NCI-H526 (cell line): ENCODE measurements at regions not wholly inside any gene's neighbourhood (a gene's known extent, or its start where the extent isn't known, plus 50 kb on each side); places are given as distances from the start of the nearest gene placed in this dataset.
"Not testable (repeated sequence)": the region's sequence is repeated elsewhere in the genome, so short reads cannot be mapped to it uniquely, and the experiment has no call there.

Source experiments
- DNase-seq, 2 experiments: peaks; one replicate each; lab custom pipeline; 2025; lab: John Stamatoyannopoulos, UW

DNA sequence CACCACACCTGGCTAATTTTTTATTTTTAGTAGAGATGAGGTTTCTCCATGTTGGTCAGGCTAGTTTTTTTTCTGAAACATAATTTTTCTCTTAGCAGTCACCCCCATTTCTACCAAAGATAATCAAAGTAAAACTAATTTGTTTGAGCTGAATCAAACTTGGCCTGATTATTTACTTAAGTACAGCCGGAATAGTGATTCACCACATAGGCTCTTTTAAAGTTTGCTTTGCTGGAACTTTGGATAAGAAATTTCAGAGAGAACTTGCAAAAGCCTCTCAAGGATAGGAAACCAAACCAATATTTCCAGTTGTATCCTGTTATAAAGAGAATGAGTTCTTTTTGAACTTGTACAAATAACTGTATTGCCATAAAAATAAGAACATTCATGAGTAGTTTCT lies 105.0 kb upstream of the SYNCRIP start:
- DNase-seq, result no peak

DNA sequence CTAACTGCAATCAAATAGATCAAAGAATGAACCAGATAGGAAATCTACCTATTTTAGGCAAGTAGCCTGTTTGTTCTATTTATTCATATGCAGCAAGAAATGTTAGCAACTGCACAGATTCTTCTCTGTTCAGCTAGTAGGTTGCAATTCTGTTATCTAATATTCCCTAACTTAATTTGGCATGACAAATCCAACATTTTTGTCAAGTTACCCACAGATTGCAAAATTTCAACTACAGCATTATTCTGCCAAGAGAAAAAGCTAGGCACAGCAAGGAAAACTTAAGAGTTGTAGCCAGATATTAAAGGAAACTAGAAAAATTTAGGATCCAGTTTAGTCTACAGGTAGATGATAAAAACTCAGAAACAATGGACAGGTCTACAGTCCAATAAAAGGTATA lies 104.4 kb upstream of the SYNCRIP start:
- DNase-seq, result no peak

GRCh38 chr6:85744433-85744970 lies 101.8 kb upstream of the SYNCRIP start:
- DNase-seq, result peak in 1 of 2 experiments; percentile 4

DNA sequence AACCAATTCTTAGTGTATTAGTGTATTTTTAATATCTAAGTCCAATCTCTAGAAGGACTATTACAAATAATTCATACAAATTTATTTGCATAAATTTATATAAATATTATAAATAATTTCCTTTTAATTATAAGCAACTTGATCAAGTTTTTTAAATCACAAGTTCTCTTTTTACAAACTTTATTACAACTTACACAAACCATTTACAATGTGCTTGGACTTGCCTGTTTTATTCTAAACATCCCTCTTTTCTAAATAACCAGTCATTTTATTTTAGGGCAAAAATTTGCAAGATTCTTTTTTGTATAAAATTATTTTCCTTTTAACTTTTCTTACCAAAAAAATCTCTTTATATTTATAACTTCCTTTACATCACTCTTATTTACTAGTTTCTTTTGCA lies 83.5 kb upstream of the SYNCRIP start:
- DNase-seq, result no peak

- DNase-seq, result no peak
Measured at GRCh38 chr6:85715797-85716196, 73.1 kb upstream of the SYNCRIP start.

DNA sequence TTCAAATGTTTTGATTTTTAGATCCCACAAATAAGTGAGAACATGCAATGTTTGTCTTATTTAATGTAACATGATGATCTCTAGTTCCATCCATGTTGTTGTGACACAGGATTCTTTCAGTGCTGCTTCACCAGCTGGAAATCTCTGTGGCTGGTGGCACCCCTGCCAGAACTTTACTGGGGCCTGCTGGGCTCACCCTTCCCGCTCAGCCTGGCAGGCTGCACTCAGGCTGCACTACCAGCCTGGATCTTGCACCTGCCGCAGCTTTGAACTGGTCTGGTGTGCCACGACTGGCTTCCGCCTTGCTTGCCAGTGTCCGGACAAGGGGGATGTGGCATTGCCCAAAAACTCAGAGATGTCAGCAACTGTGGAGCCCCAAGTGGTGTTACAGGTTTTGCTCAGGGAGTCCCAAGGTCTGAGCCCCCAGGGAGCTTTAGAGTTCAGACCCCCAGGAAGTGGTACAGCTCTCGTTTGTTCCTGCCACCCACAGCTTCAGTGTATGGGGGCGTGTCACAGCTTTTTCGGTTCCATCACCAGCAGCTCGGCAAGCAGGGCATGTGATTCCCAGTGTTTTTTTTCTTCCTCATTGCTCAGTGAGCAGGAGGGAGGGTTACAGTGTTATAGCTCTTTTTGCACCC lies 72.3 kb upstream of the SYNCRIP start:
- DNase-seq, result no peak

- no peak for DNase-seq
Measured at GRCh38 chr6:85712346-85712745, 69.7 kb upstream of the SYNCRIP start.

DNA sequence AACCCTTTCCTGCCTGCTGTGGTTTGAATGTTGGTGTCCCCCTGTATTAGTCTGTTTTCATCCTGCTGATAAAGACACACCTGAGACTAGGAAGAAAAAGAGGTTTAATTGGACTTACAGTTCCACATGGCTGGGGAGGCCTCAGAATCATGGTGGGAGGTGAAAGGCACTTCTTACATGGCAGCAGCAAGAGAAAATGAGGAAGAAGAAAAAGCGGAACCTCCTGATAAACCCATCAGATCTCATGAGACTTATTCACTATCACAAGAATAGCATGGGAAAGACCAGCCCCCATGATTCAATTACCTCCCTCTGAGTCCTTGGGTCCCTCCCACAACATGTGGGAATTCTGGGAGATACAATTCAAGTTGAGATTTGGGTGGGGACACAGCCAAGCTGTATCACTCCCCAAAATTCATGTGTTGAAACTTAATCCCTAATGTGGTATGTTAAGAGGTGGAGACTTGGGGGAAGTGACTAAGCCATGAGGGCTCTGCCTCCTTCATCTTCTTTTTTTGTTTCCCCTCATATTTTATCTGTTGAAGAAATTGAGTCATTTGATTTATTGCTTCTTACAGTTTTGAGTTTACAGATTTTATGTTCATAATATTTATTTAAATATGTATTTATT lies 64.9 kb upstream of the SYNCRIP start:
- not testable (repeated sequence) for DNase-seq

DNA sequence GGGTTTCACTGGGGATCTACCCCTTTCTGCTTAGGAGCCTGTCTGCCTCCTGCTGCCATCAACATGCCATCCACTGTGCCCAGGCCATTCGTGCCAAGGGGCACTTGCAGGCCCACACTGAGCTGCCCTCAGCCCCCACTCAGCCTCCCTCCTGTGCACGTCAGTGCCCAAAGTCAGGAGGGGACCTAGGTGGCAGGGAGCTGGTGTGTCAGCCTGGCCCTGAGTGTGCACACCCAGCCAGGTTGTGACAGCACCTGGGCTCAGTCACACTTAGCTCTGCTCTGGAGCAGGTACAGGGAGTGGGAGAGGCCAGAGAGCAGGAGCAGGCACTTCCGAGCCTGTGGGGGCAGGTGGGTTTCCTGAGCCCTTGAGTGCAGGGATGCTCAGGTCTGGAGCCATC lies 63.6 kb upstream of the SYNCRIP start:
- DNase-seq, result no peak

DNA sequence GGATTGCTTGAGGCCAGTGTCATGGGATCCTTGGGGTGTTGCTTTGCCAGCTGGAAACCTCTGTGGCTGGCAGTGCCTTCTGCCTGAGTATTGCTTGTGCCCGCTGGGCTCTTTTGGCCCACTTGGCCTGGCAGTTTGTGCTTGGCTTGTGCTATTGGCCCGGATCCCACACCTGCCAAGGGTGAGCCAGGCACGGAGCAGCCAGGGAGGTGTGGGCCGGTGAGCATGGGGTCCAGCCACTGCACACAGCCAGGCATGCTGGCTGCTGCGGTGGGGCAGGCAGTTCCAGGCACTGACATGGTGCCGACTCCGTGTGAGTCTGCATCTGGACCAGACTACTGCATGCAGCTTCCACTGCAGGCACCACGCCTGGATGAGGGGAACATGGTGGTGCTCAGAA lies 62.5 kb upstream of the SYNCRIP start:
- DNase-seq, result no peak

DNA sequence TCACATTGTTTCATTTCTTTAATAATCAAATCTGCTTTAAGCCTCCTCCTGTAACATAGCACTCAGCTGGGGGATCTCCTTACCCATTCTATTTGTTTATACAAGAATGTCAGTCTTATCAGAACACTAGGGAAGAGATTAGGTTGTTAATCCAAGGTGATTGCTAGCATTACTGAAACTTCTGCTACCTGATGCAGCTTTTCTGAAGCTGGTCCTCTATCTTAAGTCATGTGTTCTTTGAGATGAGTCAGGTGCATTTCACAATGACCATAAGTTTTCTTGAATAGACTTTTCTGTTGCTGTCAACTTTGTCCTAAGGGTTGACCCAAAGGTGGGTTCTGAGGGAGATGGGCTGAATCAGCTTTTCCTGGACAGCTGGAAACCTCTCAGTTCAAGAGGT lies 60.7 kb upstream of the SYNCRIP start:
- DNase-seq, result no peak
